ENCODE measurements at regions not wholly inside any gene's neighbourhood (a gene's known extent, or its start where the extent isn't known, plus 50 kb on each side); places are given as distances from the start of the nearest gene placed in this dataset.

- Histone ChIP-seq H3K36me3 (ENCODE audit: control insufficient read depth in 2 of 4, insufficient read depth in 4 of 4, low read length in 3 of 4) (no peaks in the 10 kb centered on the region), H3K18ac (ENCODE audit: extremely low read depth, low read length) (no peak overlapping the region), H2BK12ac (ENCODE audit: low read depth, low read length) (no peak overlapping the region), H4K8ac (ENCODE audit: extremely low read depth, insufficient read depth, low read length) (no peak overlapping the region), H2AK5ac (ENCODE audit: low read depth, low read length) (no peak overlapping the region), H3K23me2 (ENCODE audit: low read depth, low read length) (no peaks in the 10 kb centered on the region), H3K4me3 (ENCODE audit: extremely low read depth in 1 of 4, insufficient read depth in 2 of 4, low read depth in 3 of 4, low read length in 4 of 4) (no peak overlapping the region), H3K27ac (ENCODE audit: low read depth, low read length) (no peak overlapping the region), H3K79me2 (ENCODE audit: control insufficient read depth in 1 of 2, insufficient read depth in 2 of 2, low read length in 2 of 2) (no peaks in the 10 kb centered on the region), H3K56ac (replicated peaks; ENCODE audit: insufficient read length, low read depth, low read length) (no peak overlapping the region), H4K91ac (replicated peaks; ENCODE audit: insufficient read length, low read length) (no peak overlapping the region), H3K9ac (replicated peaks in 1 of 4; ENCODE audit: extremely low read depth in 1 of 4, low read depth in 3 of 4, low read length in 3 of 4) (no peak overlapping the region), H4K20me1 (replicated peaks in 1 of 2; ENCODE audit: control insufficient read depth in 1 of 2, insufficient read depth in 2 of 2, low read length in 2 of 2) (no peaks in the 10 kb centered on the region), H2BK20ac (ENCODE audit: low read length) (no peak overlapping the region), H3K14ac (ENCODE audit: insufficient read length) (no peak overlapping the region), H3K23ac (ENCODE audit: insufficient read length) (no peak overlapping the region), H2BK5ac (ENCODE audit: low read depth, low read length) (no peak overlapping the region), H3K4me1 (replicated peaks in 1 of 4; ENCODE audit: control insufficient read depth in 3 of 4, insufficient read depth in 4 of 4, low read length in 3 of 4) (no peaks in the 10 kb centered on the region), H3K9me3 (ENCODE audit: insufficient read depth in 2 of 2, low read depth in 1 of 2, low read length in 1 of 2) (no peaks in the 10 kb centered on the region), H3K4me2 (ENCODE audit: insufficient read depth in 1 of 2, low read depth in 2 of 2, low read length in 2 of 2) (no peak overlapping the region), H3K27me3 (replicated peaks in 1 of 4; ENCODE audit: control insufficient read depth in 3 of 4, extremely low read depth in 1 of 4, insufficient read depth in 3 of 4, low read length in 3 of 4) (no peaks in the 10 kb centered on the region), H2BK15ac (ENCODE audit: low read length) (no peak overlapping the region), H3K79me1 (ENCODE audit: low read depth, low read length) (no peaks in the 10 kb centered on the region), H3K4ac (replicated peaks; ENCODE audit: insufficient read length, low read depth, low read length) (no peak overlapping the region), H2AFZ (ENCODE audit: low read length) (no peak overlapping the region), H2BK120ac (replicated peaks; ENCODE audit: low read depth, low read length) (no peak overlapping the region), H4K5ac (ENCODE audit: insufficient read length, low read depth, low read length) (no peak overlapping the region)
- POLR2A ChIA-PET (ENCODE audit: partially characterized antibody), result no interaction called here
- FAIRE-seq, result no peak
- peak in 1 of 2 experiments; percentile 30 for DNase-seq (ENCODE audit: low read depth in 1 of 2, low spot score in 2 of 2)
- CTCF ChIA-PET (ENCODE audit: partially characterized antibody), result interaction anchor here (0.6 to 8.9 kb wide), 15 partner anchors 18 to 273 kb away, joined by 3 to 95 read pairs (median 5); no protein-coding TSS in a partner anchor
- TF ChIP-seq HDAC6 (IDR thresholded peaks at IDR 0.05; ENCODE audit: low read depth, low read length) (no peak), ZNF274 (IDR thresholded peaks at IDR 0.05; ENCODE audit: borderline replicate concordance, extremely low read depth, low read length) (no peak), CHD1 (IDR thresholded peaks at IDR 0.05; ENCODE audit: low read depth, low read length) (no peak)
- WGBS, 2 experiments (ENCODE audit: extremely low coverage in 1 of 2, insufficient coverage in 1 of 2, insufficient read length in 1 of 2, insufficient replicate concordance in 2 of 2, low coverage in 1 of 2, low lambda C conversion rate in 2 of 2, missing lambda C conversion rate in 1 of 2), result 92% methylated on average over 12 of the region's 12 CpGs; no CpG with 5 or more reads in 1 of the 2 experiments
Measured at GRCh38 chr15:100735129-100736053, 133.0 kb downstream of the ASB7 start.

Measured in H1 (cell line).